SK-N-SH (cell line): ENCODE measurements at regions not wholly inside any gene's neighbourhood (a gene's known extent, or its start where the extent isn't known, plus 50 kb on each side); places are given as distances from the start of the nearest gene placed in this dataset.

ENCODE experiments used
- CHD2 ChIP-seq: fragments of 150-350 bp; IDR thresholded peaks from 2 replicates; pipeline ENCODE4 v1.6.1; 2018; ENCODE audit warnings: low read length; ENCODE audit not compliant: partially characterized antibody
- CTCF ChIP-seq: fragments of 200-600 bp; sonication (generic); IDR thresholded peaks from 2 replicates; pipeline ENCODE4 v1.6.1; 2017; ENCODE audit warnings: antibody characterized with exemption, mild to moderate bottlenecking, moderate library complexity
- POLR2AphosphoS5 ChIP-seq: IDR thresholded peaks from 2 replicates; pipeline ENCODE4 v1.6.1; 2012; ENCODE audit warnings: low read depth, low read length

GRCh38 chr17:6348891-6349290 lies 86.0 kb downstream of the AIPL1 start:
- TF ChIP-seq CHD2 = no peak
- TF ChIP-seq POLR2AphosphoS5 = no peak
- no peak for TF ChIP-seq CTCF
